Activated naive CD4-positive, alpha-beta T cell treated with Interleukin-2 at 50 U/mL for 16 hours (primary cell): ENCODE measurements at regions not wholly inside any gene's neighbourhood (a gene's known extent, or its start where the extent isn't known, plus 50 kb on each side); places are given as distances from the start of the nearest gene placed in this dataset.
"Not testable (repeated sequence)": the region's sequence is repeated elsewhere in the genome, so short reads cannot be mapped to it uniquely, and the experiment has no call there.

ENCODE experiments used
- DNase-seq: peaks from one replicate; pipeline ENCODE4 v3.0.0-alpha.2; 2020

- DNase-seq = peak; percentile 89
These were observed 93.0 kb downstream of the CRLF3 start for GRCh38 chr17:30731210-30732132.

- DNase-seq = not testable (repeated sequence)
These were observed 93.7 kb downstream of the CRLF3 start for GRCh38 chr17:30730837-30731209.

GRCh38 chr17:30730171-30730836 is 94.2 kb downstream of the CRLF3 start:
- not testable (repeated sequence) for DNase-seq

GRCh38 chr17:30729471-30730170 is 94.9 kb downstream of the CRLF3 start:
- DNase-seq = not testable (repeated sequence)

GRCh38 chr17:30727517-30727916 is 97.0 kb downstream of the CRLF3 start:
- DNase-seq = not testable (repeated sequence)

GRCh38 chr17:30726734-30727133 is 97.8 kb downstream of the CRLF3 start:
- DNase-seq = not testable (repeated sequence)

GRCh38 chr17:30726310-30726709 is 98.2 kb downstream of the CRLF3 start:
- not testable (repeated sequence) for DNase-seq

- DNase-seq = not testable (repeated sequence)
These were observed 100.3 kb downstream of the CRLF3 start for GRCh38 chr17:30724034-30724650.

- DNase-seq = not testable (repeated sequence)
These were observed 102.2 kb downstream of the CRLF3 start for GRCh38 chr17:30722114-30722780.

GRCh38 chr17:30720971-30721370 is 103.5 kb downstream of the CRLF3 start:
- not testable (repeated sequence) for DNase-seq

- no peak for DNase-seq
These were observed 104.5 kb downstream of the CRLF3 start for GRCh38 chr17:30720013-30720471.

- peak; percentile 78 for DNase-seq
These were observed 105.1 kb downstream of the CRLF3 start for GRCh38 chr17:30719131-30719973.

- DNase-seq = not testable (repeated sequence)
These were observed 105.8 kb downstream of the CRLF3 start for GRCh38 chr17:30718691-30719090.

- DNase-seq = not testable (repeated sequence)
These were observed 106.4 kb downstream of the CRLF3 start for GRCh38 chr17:30718099-30718447.

GRCh38 chr17:30717291-30718098 is 107.0 kb downstream of the CRLF3 start:
- no peak for DNase-seq

- no peak for DNase-seq
These were observed 107.8 kb downstream of the CRLF3 start for GRCh38 chr17:30716461-30717290.

GRCh38 chr17:30714825-30715622 is 109.5 kb downstream of the CRLF3 start:
- DNase-seq = peak; percentile 59

- DNase-seq = not testable (repeated sequence)
These were observed 110.7 kb downstream of the CRLF3 start for GRCh38 chr17:30713805-30714204.
